Mesendoderm (in vitro differentiated cells): ENCODE measurements at regions not wholly inside any gene's neighbourhood (a gene's known extent, or its start where the extent isn't known, plus 50 kb on each side); places are given as distances from the start of the nearest gene placed in this dataset.

Experiments
- DNase-seq: peaks from one replicate; pipeline ENCODE4 v3.0.0; 2013
- H2AK5ac ChIP-seq: 2 replicates; pipeline ENCODE4 v1.6.1; 2013; ENCODE audit warnings: low read length, inconsistent platforms
- H2BK120ac ChIP-seq: 2 replicates; pipeline ENCODE4 v1.6.1; 2013; ENCODE audit warnings: low read depth, mild to moderate bottlenecking, low read length, moderate library complexity, mixed read lengths
- H2BK15ac ChIP-seq: replicated peaks from 2 replicates; pipeline ENCODE4 v1.6.1; 2013; ENCODE audit warnings: low read depth, mild to moderate bottlenecking, moderate library complexity
- H2BK5ac ChIP-seq: 2 replicates; pipeline ENCODE4 v1.6.1; 2013; ENCODE audit warnings: low read length, inconsistent platforms
- H3K18ac ChIP-seq: 2 replicates; pipeline ENCODE4 v1.6.1; 2013; ENCODE audit warnings: mild to moderate bottlenecking, low read length, mixed read lengths
- H3K23ac ChIP-seq: one replicate; pipeline ENCODE4 v1.6.1; 2013; ENCODE audit warnings: low read length
- H3K27ac ChIP-seq: 2 replicates; pipeline ENCODE4 v1.5.1; 2013; ENCODE audit warnings: low read depth, mild to moderate bottlenecking, inconsistent platforms, low read length, moderate library complexity
- H3K27me3 ChIP-seq: 2 replicates; pipeline ENCODE4 v1.6.1; 2013; ENCODE audit warnings: low read length, control low read depth, mild to moderate bottlenecking, inconsistent platforms; ENCODE audit not compliant: insufficient read depth, poor library complexity
- H3K36me3 ChIP-seq: 2 replicates; pipeline ENCODE4 v1.6.1; 2013; ENCODE audit warnings: low read length, inconsistent platforms; ENCODE audit not compliant: control insufficient read depth, insufficient read depth
- H3K4ac ChIP-seq: one replicate; pipeline ENCODE4 v1.6.1; 2013; ENCODE audit warnings: low read depth, mild to moderate bottlenecking, low read length, moderate library complexity
- H3K4me1 ChIP-seq: 2 replicates; pipeline ENCODE4 v1.6.1; 2013; ENCODE audit warnings: low read depth, low read length, inconsistent platforms; ENCODE audit not compliant: control insufficient read depth
- H3K4me2 ChIP-seq: 2 replicates; pipeline ENCODE4 v1.6.1; 2013; ENCODE audit warnings: low read length
- H3K4me3 ChIP-seq: 2 replicates; pipeline ENCODE4 v1.5.1; 2013; ENCODE audit warnings: mild to moderate bottlenecking, low read length
- H3K56ac ChIP-seq: one replicate; pipeline ENCODE4 v1.6.1; 2013; ENCODE audit warnings: low read length
- H3K79me1 ChIP-seq: 2 replicates; pipeline ENCODE4 v1.6.1; 2013; ENCODE audit warnings: low read length, inconsistent platforms
- H3K79me2 ChIP-seq: 2 replicates; pipeline ENCODE4 v1.6.1; 2013; ENCODE audit warnings: mild to moderate bottlenecking, low read length; ENCODE audit not compliant: control insufficient read depth, insufficient read depth
- H3K9ac ChIP-seq: 2 replicates; pipeline ENCODE4 v1.6.1; 2013; ENCODE audit warnings: low read length, inconsistent platforms
- H4K5ac ChIP-seq: one replicate; pipeline ENCODE4 v1.6.1; 2013; ENCODE audit warnings: low read length
- H4K8ac ChIP-seq: one replicate; pipeline ENCODE4 v1.6.1; 2013; ENCODE audit warnings: low read depth, mild to moderate bottlenecking, control low read depth, low read length, moderate library complexity
- WGBS: extraction: QIAGEN DNeasy Blood & Tissue Kit; methylation state at CpG from one replicate; pipeline ENCODE4 v1.1.7; 2013; ENCODE audit warnings: low lambda C conversion rate, missing lambda C conversion rate; ENCODE audit not compliant: insufficient coverage; ENCODE audit errors: extremely low coverage; 5-methylcytosine and 5-hydroxymethylcytosine counted together

GRCh38 chr14:106491851-106492250, 965.5 kb downstream of the TMEM121 start:
- no CpG with 5 or more reads among the region's 9 CpGs for WGBS
- Histone ChIP-seq H2BK5ac (no peak overlapping the region), H2BK120ac (no peak overlapping the region), H2AK5ac (no peak overlapping the region), H3K79me2 (no peaks in the 10 kb centered on the region), H3K23ac (no peak overlapping the region), H4K5ac (no peak overlapping the region), H2BK15ac (no peak overlapping the region), H3K4ac (no peak overlapping the region), H3K27me3 (no peaks in the 10 kb centered on the region), H3K9ac (no peak overlapping the region), H3K79me1 (no peaks in the 10 kb centered on the region), H3K36me3 (no peaks in the 10 kb centered on the region), H3K4me2 (no peak overlapping the region), H4K8ac (no peak overlapping the region), H3K4me3 (no peak overlapping the region), H3K27ac (no peak overlapping the region), H3K56ac (no peak overlapping the region), H3K4me1 (no peaks in the 10 kb centered on the region), H3K18ac (no peak overlapping the region)
- DNase-seq = peak; percentile 5

GRCh38 chr14:106493962-106494823, 967.8 kb downstream of the TMEM121 start:
- no peak for DNase-seq
- Histone ChIP-seq H3K27me3 (no peaks in the 10 kb centered on the region), H2BK120ac (no peak overlapping the region), H3K27ac (no peak overlapping the region), H2BK15ac (no peak overlapping the region), H4K5ac (no peak overlapping the region), H3K4me3 (no peak overlapping the region), H3K79me2 (no peaks in the 10 kb centered on the region), H3K4me1 (no peaks in the 10 kb centered on the region), H3K56ac (no peak overlapping the region), H3K79me1 (no peaks in the 10 kb centered on the region), H3K4me2 (no peak overlapping the region), H3K18ac (no peak overlapping the region), H2AK5ac (no peak overlapping the region), H3K4ac (no peak overlapping the region), H2BK5ac (no peak overlapping the region), H3K23ac (no peak overlapping the region), H4K8ac (no peak overlapping the region), H3K9ac (no peak overlapping the region), H3K36me3 (no peaks in the 10 kb centered on the region)
- WGBS = no CpG with 5 or more reads among the region's 3 CpGs

- no peaks in the 10 kb centered on the region for H3K27me3 ChIP-seq
- H3K27ac ChIP-seq = no peak overlapping the region
- no peak overlapping the region for H3K4ac ChIP-seq
- no peak overlapping the region for H3K18ac ChIP-seq
- no peak for DNase-seq
- no peak overlapping the region for H2BK15ac ChIP-seq
- no peaks in the 10 kb centered on the region for H3K79me2 ChIP-seq
- no peak overlapping the region for H4K5ac ChIP-seq
- no peaks in the 10 kb centered on the region for H3K4me1 ChIP-seq
- H3K79me1 ChIP-seq = no peaks in the 10 kb centered on the region
- H3K36me3 ChIP-seq = no peaks in the 10 kb centered on the region
- no peak overlapping the region for H3K23ac ChIP-seq
- H3K56ac ChIP-seq = no peak overlapping the region
- no CpG with 5 or more reads among the region's 1 CpG for WGBS
- no peak overlapping the region for H4K8ac ChIP-seq
- no peak overlapping the region for H2AK5ac ChIP-seq
- H3K4me3 ChIP-seq = no peak overlapping the region
- no peak overlapping the region for H2BK120ac ChIP-seq
- H2BK5ac ChIP-seq = no peak overlapping the region
- H3K9ac ChIP-seq = no peak overlapping the region
- no peak overlapping the region for H3K4me2 ChIP-seq
Observed at GRCh38 chr14:106500571-106500970, 974.2 kb downstream of the TMEM121 start.

- H2BK120ac ChIP-seq = no peak overlapping the region
- no peak overlapping the region for H3K56ac ChIP-seq
- no peak overlapping the region for H3K4me2 ChIP-seq
- H2BK15ac ChIP-seq = no peak overlapping the region
- H3K27me3 ChIP-seq = no peaks in the 10 kb centered on the region
- no peak overlapping the region for H3K9ac ChIP-seq
- no peak overlapping the region for H3K4ac ChIP-seq
- H2BK5ac ChIP-seq = no peak overlapping the region
- no peak overlapping the region for H3K18ac ChIP-seq
- no peak overlapping the region for H3K4me3 ChIP-seq
- no peak overlapping the region for H4K8ac ChIP-seq
- H4K5ac ChIP-seq = no peak overlapping the region
- no peaks in the 10 kb centered on the region for H3K79me1 ChIP-seq
- no peak overlapping the region for H3K23ac ChIP-seq
- H3K36me3 ChIP-seq = no peaks in the 10 kb centered on the region
- H3K4me1 ChIP-seq = no peaks in the 10 kb centered on the region
- no peak for DNase-seq
- no peak overlapping the region for H2AK5ac ChIP-seq
- H3K79me2 ChIP-seq = no peaks in the 10 kb centered on the region
- H3K27ac ChIP-seq = no peak overlapping the region
Observed at GRCh38 chr14:106501898-106502297, 975.5 kb downstream of the TMEM121 start.

GRCh38 chr14:106505366-106505765, 979.0 kb downstream of the TMEM121 start:
- no peaks in the 10 kb centered on the region for H3K79me1 ChIP-seq
- DNase-seq = no peak
- H4K5ac ChIP-seq = no peak overlapping the region
- no peak overlapping the region for H3K23ac ChIP-seq
- WGBS = no CpG with 5 or more reads among the region's 1 CpG
- H3K4me2 ChIP-seq = no peak overlapping the region
- H3K4me1 ChIP-seq = no peaks in the 10 kb centered on the region
- no peak overlapping the region for H2BK120ac ChIP-seq
- no peak overlapping the region for H3K9ac ChIP-seq
- H3K36me3 ChIP-seq = no peaks in the 10 kb centered on the region
- H4K8ac ChIP-seq = no peak overlapping the region
- no peak overlapping the region for H2BK5ac ChIP-seq
- H3K4ac ChIP-seq = no peak overlapping the region
- H3K27ac ChIP-seq = no peak overlapping the region
- H3K18ac ChIP-seq = no peak overlapping the region
- H3K27me3 ChIP-seq = no peaks in the 10 kb centered on the region
- H2AK5ac ChIP-seq = no peak overlapping the region
- H2BK15ac ChIP-seq = no peak overlapping the region
- H3K56ac ChIP-seq = no peak overlapping the region
- H3K4me3 ChIP-seq = no peak overlapping the region
- H3K79me2 ChIP-seq = no peaks in the 10 kb centered on the region

- Histone ChIP-seq H2AK5ac (no peak overlapping the region), H2BK120ac (no peak overlapping the region), H4K5ac (no peak overlapping the region), H4K8ac (no peak overlapping the region), H3K23ac (no peak overlapping the region), H3K79me2 (no peaks in the 10 kb centered on the region), H3K79me1 (no peaks in the 10 kb centered on the region), H3K4me3 (no peak overlapping the region), H2BK5ac (no peak overlapping the region), H3K4me2 (no peak overlapping the region), H3K27me3 (no peaks in the 10 kb centered on the region), H3K18ac (no peak overlapping the region), H3K4ac (no peak overlapping the region), H2BK15ac (no peak overlapping the region), H3K4me1 (no peaks in the 10 kb centered on the region), H3K36me3 (no peaks in the 10 kb centered on the region), H3K56ac (no peak overlapping the region), H3K27ac (no peak overlapping the region), H3K9ac (no peak overlapping the region)
- WGBS = no CpG with 5 or more reads among the region's 8 CpGs
- no peak for DNase-seq
Observed at GRCh38 chr14:106506881-106507305, 980.5 kb downstream of the TMEM121 start.
